ENCODE measurements at regions not wholly inside any gene's neighbourhood (a gene's known extent, or its start where the extent isn't known, plus 50 kb on each side); places are given as distances from the start of the nearest gene placed in this dataset.
"Not testable (repeated sequence)": the region's sequence is repeated elsewhere in the genome, so short reads cannot be mapped to it uniquely, and the experiment has no call there.

GRCh38 chr7:91511861-91512260 is 247.6 kb downstream of the FZD1 start:
- not testable (repeated sequence) for TF ChIP-seq CTCF (IDR thresholded peaks at IDR 0.05; ENCODE audit: poor library complexity, severe bottlenecking); RAD21 (conservative IDR thresholded peaks at IDR 0.05); POLR2AphosphoS5 (IDR thresholded peaks at IDR 0.05); EZH2 (IDR thresholded peaks at IDR 0.05; ENCODE audit: borderline replicate concordance, insufficient read depth, low read length, poor library complexity, severe bottlenecking); EP300 (conservative IDR thresholded peaks at IDR 0.05; ENCODE audit: poor library complexity, severe bottlenecking); TAF1 (IDR thresholded peaks at IDR 0.05; ENCODE audit: low read depth)

All from neural cell (in vitro differentiated cells).